ENCODE measurements at regions not wholly inside any gene's neighbourhood (a gene's known extent, or its start where the extent isn't known, plus 50 kb on each side); places are given as distances from the start of the nearest gene placed in this dataset.

GRCh38 chr6:26299286-26300042 is 65.5 kb upstream of the BTN3A2 start:
- no peak for DNase-seq (ENCODE audit: extremely low read depth, low read depth)
- no peak for TF ChIP-seq CTCF (IDR thresholded peaks at IDR 0.05; ENCODE audit: low read depth, low read length)

DNA sequence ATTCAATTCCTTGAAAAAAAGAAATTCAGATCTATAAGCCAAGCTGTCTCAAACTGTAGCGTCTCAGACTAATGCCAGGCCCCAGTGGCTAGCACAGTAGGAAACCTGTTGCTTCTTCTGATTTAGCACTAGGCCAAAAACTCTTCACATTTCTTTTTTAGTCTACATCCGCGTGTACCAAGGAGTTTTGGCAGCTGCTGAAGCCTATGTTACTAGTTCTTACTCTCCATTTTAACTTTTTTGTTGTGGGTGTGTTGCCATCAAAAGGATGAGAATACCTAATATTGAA is 65.0 kb upstream of the BTN3A2 start:
- no peak for TF ChIP-seq CTCF (IDR thresholded peaks at IDR 0.05; ENCODE audit: low read depth, low read length)
- no peak for DNase-seq (ENCODE audit: extremely low read depth, low read depth)

GRCh38 chr6:26300359-26300758 is 64.6 kb upstream of the BTN3A2 start:
- DNase-seq (ENCODE audit: extremely low read depth, low read depth): no peak
- no peak for TF ChIP-seq CTCF (IDR thresholded peaks at IDR 0.05; ENCODE audit: low read depth, low read length)

GRCh38 chr6:26300828-26301227 is 64.2 kb upstream of the BTN3A2 start:
- TF ChIP-seq CTCF (IDR thresholded peaks at IDR 0.05; ENCODE audit: low read depth, low read length): no peak
- no peak for DNase-seq (ENCODE audit: extremely low read depth, low read depth)

- no peak for DNase-seq (ENCODE audit: extremely low read depth, low read depth)
- TF ChIP-seq CTCF (IDR thresholded peaks at IDR 0.05; ENCODE audit: low read depth, low read length): no peak
Measured at GRCh38 chr6:26301638-26302037, 63.4 kb upstream of the BTN3A2 start.

DNA sequence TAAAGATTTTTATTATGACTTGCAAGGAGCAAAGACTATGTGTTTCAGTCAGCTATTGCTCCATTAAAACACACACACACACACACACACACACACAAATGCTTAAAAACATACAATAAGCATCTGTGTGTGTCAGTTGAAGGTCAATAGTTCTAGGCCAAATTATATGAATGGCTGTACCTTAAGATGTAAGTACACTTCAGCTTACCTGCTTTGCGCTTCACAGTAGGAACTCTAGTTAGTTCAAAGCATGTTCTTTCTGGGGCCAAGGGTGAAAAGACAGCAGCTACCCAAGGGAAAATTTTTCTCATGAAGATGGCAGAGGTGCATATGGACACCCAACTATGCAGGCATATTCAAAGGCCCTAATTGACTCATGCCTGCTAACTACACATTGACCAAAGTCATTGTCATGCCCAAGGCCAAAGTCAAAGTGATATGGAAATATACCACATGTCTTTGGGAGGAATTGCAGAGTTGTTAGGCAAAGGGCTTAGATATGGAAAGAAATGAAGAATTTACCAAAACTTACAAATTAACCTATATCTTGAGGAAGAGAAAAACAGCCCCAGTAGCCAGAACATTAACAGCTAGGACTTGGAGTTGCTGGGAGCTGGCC is 61.9 kb upstream of the BTN3A2 start:
- no peak for TF ChIP-seq CTCF (IDR thresholded peaks at IDR 0.05; ENCODE audit: low read depth, low read length)
- DNase-seq (ENCODE audit: extremely low read depth, low read depth): no peak

DNA sequence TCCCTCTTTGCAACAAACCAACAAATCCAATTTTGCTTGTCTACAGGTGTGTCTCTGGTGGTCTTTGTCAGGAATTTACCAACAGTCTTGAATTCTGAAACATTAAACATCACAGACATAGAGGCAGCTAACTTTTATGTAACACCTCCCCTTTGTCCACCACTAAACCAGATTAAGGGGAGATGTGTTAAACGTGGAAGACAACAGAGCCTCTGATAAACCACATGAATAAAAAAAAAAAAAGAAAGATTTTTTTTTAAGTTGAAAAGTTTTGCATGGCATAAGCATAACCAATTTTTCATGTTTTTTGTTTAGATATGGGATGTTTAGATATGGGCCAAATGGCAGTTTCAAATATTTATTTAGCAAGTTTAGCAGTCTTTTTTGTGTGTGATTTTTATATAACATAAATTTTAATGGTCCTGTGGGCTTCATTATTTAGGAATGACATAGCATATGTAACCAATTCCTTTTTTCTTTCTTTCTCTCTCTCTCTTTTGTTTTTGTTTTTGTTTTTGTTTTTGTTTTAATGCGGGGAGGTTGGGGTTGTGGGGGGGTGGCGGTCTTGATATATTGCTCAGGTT is 60.7 kb upstream of the BTN3A2 start:
- no peak for DNase-seq (ENCODE audit: extremely low read depth, low read depth)
- TF ChIP-seq CTCF (IDR thresholded peaks at IDR 0.05; ENCODE audit: low read depth, low read length): no peak
